CD4-positive, alpha-beta T cell treated with Interferon gamma for 1 hour (primary cell): ENCODE measurements at regions not wholly inside any gene's neighbourhood (a gene's known extent, or its start where the extent isn't known, plus 50 kb on each side); places are given as distances from the start of the nearest gene placed in this dataset.
"Not testable (repeated sequence)": the region's sequence is repeated elsewhere in the genome, so short reads cannot be mapped to it uniquely, and the experiment has no call there.

Source experiments
- DNase-seq: peaks from one replicate; pipeline ENCODE4 v3.0.0-alpha.2; 2020

DNA sequence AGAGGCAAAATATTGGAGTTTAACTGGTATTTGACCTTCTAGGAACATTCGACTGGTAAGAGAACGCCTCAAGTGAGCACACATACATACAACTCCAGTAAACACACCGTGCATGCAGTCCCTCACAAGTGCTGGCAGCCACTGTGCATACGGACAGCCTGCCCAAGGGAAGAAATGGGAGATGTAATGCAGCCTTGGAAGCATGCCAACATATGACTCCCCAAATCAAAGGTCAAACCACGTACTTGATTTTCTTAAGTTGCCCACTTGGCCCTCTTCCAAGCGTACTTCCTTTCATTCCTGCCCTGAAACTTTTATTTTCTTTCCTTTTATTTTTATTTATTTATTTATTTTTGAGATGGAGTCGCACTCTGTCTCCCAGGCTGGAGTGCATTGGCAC lies 206.6 kb downstream of the SPRY1 start:
- no peak for DNase-seq

DNA sequence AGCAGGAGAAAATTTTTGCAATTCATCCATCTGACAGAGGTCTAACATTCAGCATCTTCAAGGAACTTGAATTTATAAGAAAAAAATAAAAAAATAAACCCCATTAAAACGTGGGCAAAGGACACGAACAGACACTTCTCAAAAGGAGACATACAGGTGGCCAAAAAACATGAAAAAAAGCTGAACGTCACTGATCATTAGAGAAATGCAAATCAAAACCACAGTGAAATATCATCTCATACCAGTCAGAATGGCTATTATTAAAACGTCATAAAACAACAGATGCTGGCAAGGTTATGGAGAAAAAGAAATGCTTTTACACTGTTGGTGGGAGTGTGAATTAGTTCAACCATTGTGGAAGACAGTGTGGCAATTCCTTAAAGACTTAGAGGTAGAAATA lies 209.2 kb downstream of the SPRY1 start:
- not testable (repeated sequence) for DNase-seq

DNA sequence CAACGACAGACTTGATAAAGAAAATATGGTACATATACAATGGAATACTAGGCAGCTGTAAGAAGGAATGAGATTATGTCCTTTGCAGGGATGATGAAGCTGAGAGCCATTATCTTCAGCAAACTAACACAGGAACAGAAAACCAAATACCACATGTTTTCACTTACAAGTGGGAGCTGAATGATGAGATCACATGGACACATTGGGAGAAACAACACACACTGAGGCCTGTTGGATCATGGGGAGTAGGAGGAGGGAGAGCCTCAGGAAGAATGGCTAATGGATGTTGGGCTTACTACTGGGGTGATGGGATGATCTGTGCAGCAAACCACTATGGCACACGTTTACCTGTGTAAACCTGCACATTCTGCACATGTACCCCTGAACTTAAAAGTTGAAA lies 209.7 kb downstream of the SPRY1 start:
- DNase-seq = no peak

DNA sequence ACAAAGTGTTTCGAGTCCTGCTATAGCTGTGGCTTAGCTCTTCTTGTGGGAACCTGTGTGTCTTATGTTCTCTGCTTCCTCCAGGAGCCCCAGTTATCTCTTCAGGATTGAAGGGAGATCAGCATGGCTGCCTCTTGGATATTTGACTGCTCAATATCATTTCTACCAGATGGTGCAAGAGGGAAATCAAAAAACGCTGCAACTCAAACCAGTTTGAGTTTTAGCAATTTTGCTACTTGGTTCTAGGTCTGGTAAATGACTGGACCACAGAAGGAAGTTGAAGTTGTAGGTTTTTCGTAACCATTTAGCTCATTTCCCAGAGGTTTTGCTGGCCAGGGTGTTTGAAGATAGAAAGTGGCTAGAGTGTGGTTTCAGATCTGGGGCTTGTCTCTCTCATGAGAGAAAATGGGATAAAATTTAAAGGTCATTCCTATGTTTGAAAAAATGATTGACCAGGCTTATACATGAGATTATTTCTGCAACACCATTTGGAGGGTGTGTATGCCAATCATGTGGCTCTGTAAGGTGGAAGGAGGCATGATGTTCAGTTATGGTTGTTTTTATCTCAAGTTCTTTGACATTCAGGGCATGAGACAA lies 210.4 kb downstream of the SPRY1 start:
- DNase-seq = no peak

DNA sequence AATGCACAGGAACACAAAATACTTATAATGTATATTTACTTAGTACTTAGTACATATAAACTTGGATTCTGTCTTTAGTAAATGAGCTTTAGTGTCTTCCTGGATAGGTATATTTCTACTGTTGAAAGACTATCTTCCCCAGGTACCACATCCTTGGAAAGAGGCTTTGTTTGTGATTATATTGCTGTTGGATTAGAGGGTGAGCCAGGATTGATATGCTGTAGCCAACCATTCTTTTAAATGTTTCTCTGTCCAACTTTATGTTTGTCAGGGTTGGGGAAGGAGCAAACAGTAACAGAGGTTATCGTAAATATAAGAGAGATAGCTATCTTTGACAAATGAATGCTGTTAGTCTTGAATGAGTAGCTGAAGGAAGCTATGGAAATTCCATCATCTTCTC lies 213.2 kb downstream of the SPRY1 start:
- DNase-seq = no peak

DNA sequence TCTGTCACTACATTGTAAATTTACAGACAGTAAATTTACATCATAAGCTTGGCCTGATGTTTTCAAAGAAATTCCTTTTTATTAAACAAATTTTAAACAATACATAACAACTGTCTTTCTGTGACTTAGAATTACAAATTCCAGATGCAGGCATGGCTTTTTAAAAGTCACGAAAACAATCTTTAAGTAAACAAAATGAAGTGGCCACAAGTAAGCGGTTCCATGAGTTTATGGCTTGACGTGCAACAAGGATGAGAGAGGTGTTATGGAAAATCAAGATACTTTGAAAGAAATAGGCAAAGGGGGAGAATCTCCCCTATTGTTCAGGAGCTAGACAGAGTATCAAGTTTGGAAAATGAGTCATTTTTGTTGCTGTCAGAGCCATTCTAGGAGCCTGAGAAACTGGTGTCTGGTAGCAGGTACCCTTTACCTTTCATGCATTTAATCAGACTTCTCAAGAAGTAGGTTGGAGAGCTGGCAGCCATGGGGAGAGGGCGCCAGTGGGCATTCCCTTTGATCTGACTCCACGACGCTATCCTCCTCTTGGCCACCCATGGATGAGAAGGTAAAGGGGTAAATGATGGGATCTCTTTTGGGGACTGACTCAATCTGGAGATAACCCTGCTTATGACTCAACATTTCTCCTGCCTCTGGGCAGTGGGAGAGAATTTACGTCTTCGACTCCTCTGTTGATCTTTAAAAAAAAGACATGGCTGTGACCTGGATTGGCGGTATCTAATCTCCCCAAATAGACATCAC lies 217.2 kb downstream of the SPRY1 start:
- no peak for DNase-seq

DNA sequence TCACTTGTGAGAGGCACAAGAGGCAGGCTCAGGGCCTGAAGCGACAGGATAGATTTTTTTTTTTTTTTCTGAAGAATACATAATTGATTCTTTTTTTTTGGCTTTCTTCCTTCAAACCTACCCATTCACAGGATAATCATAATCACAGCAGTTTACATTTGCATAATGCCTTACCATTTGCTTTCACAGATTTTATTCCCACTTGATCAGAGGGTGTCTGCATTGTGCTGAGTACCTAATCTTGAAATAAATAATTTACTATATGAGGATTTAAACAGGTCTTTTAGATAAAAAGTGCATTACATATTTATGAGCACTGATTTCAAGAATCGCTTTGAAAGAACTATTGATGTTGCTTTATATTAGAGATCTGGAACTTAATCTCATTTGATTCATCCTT lies 219.3 kb downstream of the SPRY1 start:
- DNase-seq = no peak

DNA sequence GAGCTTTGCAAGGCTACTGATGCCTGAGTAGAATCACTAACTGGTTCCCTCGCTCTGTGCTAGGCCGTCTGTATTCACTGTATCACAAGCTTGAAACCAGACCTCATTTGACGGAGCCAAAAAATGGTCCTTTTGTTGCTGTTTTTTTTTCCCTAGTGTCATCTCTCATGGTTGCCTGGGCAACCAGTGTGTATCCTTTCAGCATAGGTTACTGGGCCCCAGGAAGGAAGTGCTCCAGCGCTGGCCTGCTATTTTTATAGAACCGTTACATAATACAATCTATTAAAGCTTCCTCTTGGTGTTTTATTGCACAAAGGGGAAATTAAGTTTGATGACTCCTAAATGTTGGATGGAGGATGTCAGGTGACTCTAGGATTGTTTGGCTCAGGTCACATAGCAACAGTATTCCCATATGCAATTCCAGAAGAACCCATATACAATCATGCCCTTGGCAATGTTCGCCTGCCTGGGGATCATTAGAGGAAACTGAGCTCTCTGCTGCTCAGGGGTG lies 220.4 kb downstream of the SPRY1 start:
- peak; percentile 81 for DNase-seq

DNA sequence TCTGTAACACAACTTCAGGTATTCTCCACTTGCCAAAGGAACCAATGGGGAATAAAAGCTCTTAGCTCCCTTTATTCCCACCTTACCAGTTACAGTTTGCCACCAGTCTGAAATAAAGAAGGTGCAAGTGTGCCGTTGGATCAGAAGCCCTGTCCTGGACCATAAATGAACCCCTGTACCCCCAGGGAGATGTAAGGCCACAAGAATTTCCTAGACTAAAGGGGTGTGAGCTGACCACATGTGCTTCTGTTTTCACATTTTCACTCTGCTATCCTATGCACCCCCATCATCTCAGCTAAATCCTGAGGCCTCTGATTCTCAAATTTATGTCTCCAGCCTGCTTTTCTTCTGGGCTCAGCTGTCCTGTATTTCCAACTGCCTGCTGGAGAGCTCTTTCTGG lies 221.2 kb downstream of the SPRY1 start:
- no peak for DNase-seq

DNA sequence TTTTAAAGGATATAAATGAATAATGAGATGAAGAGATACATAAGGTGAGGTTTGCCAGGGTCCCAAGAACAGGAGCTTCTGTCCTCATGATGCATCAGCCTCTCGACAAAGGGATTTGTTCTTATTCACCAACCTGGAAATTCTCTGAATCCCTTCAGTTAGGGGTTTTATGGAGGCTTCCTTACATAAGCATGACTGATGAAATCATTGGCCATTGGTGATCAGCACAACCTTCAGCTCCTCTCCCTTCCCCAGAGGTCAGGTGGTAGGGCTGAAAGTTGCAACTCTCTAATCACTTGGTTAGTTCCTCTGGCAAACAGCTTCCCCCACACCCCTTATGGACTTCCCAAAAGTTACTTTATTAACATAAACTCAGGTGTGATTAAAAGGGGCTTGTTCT lies 222.0 kb downstream of the SPRY1 start:
- no peak for DNase-seq

DNA sequence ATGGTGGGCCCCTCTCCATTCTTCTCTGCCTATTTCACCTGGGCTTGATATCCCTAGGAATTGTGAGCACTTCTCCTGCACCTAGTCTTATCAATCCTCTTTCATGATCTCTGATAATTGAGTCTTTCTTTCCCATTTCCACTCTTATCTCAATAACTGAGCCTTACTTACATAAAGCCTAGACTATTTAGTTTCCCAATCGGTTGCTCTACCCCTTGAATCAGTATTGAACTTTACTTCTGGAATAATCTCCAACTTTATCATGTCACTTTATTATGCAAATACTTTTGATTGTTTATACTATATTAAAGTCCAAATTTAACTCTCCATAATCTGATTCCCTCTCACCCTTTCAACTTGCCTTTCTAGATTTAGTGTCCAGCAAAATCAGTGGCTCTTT lies 222.7 kb downstream of the SPRY1 start:
- no peak for DNase-seq

DNA sequence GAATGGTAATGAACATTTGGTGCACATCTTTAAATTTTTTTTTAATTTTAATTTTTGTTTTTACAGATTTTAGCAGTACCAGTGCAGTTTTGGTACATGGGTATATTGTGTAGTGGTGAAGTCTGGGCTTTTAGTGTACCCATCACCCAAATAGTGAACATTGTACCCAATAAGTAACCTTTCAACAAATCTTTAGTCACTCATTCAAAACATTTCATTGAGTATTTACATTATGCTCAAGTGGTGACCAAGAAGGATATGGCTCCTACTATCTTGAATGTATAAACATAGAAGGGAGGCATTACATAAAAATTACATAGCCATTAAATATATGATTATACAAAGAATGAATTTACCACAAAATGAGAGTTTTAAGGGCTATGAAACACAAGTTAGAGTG lies 223.3 kb downstream of the SPRY1 start:
- DNase-seq = no peak

DNA sequence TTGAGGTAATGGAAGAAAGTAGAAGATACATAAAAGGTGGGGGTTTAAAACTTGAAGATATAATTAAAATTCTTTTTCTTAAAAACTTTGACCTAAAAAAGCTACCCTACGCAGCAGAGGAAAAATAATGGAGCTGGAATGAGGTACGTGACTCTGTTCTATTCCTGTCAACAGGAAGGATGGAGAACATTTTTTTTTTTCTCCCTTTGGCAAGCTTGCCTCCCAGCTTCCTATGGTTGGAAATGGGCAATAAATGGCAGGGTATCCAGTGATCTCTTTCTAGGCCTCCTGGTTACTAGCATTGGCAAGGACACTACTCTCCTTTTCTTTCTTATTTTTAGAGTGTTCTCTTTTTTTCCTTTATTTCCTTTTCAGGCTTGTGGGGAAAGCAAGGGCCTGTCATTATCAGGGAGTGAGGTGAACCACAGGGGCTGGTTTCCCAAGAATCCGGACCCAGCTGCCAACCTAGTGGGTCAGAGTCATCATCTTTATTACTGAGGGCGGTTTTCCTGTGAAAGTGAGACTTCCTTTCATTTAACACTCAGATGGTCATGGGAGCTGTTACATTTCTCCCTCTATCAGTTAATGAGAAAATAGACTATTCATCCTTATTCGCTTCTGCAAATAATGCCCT lies 224.6 kb downstream of the SPRY1 start:
- DNase-seq = no peak

DNA sequence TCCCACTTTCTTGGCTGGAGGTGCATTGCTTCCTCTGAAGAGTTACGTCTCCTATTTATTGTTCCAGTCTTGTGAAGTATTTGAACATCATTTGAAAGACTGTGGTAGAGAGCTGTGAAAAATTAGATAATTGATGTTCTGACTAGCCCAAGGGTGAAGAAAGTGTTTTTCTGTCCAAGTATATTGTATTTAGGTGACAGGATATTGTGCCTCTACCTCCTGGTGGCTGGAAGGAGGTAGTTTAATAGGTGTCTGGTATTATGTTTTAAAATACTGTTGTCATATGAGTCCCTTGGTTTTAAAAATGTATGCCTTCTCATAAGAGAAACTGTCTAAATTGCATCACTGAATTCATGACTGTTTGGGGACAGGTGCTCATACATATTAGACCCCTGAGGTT lies 226.0 kb downstream of the SPRY1 start:
- no peak for DNase-seq

DNA sequence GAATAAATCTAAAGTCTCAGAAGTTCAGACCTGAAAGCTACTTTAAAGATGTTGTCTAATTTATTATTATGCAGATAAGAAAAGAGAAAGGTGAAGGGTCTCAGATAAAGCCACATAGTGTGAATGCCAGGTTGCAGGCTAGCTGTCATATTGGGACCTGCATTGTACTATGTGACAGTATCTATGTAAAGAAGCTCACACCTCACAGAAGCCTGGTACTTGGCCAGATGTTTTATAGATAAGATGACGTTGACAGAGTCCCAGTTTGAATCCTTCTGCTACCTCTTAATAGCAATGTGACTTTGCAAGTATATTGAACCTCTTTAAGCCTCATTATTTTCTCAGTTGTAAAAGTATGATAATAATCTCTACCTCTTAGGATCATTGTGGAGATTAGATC lies 227.0 kb downstream of the SPRY1 start:
- no peak for DNase-seq

DNA sequence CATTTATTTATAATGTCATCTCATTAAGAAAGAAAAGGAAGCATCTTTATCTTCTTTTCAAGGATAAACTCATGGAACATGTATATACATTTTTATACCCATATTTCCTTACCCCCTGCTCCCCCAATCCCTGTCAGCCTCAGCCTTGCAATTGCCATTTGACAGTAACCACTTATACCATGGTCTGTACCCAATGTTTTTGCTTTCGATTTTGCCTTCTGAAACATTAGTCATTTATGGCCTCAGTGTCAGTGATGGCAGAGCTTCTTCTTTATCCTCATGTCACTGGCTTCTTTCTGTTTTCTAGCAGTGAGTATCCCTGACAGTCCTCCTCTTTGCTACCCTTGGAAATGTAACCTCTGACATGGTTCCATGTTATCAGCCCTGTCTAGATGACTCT lies 228.4 kb downstream of the SPRY1 start:
- no peak for DNase-seq

DNA sequence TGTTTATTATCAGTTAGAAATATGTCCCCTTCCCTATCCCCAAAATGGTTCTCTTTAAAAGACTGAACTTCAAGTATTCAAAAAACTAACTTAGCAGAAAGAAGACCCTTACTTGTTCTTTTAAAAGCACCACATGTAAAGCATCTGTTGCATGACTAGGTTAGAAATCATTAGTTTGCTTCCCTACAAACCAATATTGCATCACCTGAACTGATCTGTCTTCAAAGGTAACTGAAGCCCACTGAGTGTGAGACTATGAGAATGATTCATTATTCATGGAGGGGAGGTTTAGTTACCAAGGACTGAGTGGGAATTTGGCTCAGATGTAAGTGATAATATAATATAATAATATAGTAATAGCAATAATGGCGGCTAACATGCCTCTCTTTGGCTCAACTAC lies 231.7 kb downstream of the SPRY1 start:
- no peak for DNase-seq

DNA sequence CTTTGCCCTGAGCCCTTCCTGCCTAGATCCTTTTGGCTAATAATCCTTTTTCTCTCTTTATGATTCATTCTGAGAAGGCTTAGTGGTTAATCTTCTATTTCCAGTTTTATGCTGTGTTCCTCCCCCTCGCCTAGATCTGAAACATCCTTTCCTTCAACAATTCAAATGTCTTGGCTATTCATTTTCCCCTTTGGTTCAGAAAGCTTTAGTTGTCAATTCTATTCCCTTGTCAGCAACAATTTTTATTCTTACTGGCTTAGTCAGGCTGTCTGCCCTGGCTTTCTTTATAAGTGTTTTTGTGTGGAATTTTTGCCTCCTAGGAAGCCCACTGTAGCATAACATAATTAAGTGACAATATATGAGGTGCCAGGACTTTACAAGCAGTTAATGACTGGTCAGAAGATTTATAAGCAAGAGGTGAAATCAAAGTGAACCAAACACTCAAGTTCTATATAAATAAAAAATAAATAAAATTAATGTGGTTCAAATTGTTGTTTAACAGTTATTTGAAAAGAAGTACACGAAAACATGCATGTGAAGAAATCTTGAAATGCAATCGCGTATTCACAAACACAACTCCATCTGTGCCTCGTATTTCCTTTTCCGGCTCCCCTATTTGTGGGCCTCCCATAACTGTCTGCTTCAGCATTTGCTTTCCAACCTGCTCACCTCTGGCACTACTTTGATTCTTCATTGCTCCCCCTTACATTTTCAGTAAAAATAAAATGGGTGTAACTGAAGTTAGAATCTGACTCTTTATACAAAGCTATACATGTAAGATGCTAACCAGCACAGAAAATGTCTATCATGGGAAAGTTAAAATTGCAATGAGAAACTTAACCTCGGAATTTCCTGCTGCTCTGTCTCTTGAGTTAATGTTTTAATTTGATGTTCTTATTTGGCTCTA lies 235.4 kb downstream of the SPRY1 start:
- DNase-seq = no peak

DNA sequence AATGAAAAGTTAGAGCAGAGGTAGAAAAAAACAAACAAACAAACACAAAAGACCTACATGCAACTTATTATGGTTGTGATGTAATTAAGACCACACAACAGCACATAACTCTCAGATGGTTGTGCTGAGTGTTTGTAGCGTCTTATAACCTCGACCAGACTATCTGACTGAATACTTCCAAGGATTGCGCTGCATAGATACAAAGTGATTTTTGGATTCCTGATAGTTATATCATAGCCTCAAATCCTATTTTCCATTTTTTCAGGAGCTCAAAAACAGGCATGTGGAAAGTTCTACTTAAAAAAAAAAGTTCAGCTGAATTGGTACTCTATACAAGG lies 236.1 kb downstream of the SPRY1 start:
- no peak for DNase-seq

DNA sequence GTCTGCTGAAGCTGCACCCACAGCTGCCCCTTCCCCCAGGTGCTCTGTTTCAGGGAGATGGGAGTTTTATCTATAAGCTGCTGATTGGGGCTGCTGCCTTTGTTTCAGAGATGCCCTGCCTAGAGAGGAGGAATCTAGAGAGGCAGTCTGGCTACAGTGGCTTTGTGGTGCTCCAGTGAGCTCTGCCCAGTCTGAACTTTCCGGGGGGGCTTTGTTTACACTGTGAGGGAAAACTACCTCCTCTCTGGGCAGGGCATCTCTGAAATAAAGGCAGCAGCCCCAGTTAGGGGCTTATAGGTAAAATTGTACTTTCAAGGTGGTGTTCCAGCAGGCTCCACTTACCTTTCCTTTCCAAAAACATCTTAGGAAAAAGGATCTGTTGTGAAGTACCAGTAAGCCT lies 242.2 kb downstream of the SPRY1 start:
- no peak for DNase-seq

DNA sequence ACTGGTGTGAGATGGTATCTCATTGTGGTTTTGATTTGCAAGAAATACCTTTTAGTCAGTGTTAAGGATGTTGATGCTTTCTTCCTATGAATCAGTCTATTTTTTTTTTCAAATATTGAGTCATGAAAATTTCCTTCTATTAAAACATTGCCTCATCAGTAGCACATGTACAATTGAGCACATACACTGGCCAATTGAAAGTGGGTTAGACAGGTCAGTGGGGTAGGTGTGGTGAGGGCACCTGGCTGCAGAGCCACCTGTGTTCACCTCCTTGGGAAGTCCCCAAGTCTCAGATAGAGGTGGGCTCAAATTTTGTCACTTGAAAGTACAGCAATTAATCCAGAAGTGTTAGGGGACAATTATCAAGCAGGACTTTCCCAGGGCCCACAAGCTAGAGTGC lies 243.7 kb downstream of the SPRY1 start:
- no peak for DNase-seq

DNA sequence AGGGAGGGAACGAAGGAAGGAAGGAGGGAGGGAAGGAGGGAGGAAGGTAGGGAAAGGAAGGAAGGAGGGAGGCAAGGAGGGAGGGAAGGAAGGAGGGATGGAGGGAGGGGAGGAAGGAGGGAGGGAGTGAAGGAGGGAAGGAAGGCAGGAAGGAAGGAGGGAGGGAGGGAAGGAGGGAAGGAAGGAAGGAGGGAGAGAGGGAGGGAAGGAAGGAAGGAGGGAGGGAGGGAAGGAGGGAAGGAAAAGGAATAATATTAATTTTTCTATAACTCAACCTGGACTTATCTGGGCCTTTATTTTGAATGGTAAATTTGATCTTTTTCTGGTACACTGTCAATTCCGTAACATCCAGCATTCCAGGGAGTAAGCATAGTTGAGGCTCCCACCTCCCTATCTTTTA lies 244.2 kb downstream of the SPRY1 start:
- DNase-seq = no peak

DNA sequence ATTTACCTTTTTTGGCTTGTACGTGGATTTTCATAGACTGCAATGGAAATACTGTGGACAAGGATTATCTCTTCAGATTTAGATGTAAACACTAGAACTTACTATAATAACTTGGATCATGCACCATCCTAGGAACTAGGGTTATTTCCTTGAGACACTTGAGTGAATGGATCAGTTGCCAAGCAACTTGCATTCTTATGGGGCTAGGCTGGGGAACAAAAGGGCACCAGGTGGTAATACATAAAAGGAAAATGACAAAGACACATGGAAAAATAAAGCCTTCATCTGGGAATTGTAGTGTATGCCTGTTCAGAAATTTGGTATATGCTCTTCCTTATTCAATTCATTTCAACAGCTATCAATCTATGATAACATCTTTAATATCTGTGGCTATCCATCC lies 247.1 kb downstream of the SPRY1 start:
- no peak for DNase-seq

DNA sequence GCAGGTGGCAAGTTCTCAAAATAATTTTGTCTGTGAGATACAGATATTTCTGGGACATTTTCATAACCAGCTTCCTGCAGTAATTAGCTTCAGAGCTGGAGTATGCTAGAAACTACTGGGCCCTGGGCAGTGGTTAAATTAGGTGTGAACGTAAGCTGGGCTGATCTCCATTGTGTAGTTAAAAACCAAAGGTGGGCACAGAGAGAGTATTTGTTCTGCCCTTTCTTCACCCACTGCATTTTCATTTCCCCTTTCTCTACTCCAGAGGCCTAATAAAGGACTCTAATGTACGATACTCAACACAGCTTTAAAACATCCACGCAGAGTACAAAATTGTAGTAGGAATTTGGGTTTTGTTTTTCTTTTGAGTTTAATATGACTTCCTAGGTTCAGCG lies 252.7 kb downstream of the SPRY1 start:
- no peak for DNase-seq
